H1 (cell line): ENCODE measurements at regions not wholly inside any gene's neighbourhood (a gene's known extent, or its start where the extent isn't known, plus 50 kb on each side); places are given as distances from the start of the nearest gene placed in this dataset.

ENCODE experiments used
- CTCF ChIP-seq, 3 experiments: IDR thresholded peaks; 1 replicate in 2 of 3; 2 replicates in 1 of 3; pipeline versions ENCODE4 v1.5.1 to v1.6.1; 2011; ENCODE audit warnings: low read length in 3 of 3, mild to moderate bottlenecking in 3 of 3, inconsistent platforms in 2 of 3, low read depth in 1 of 3, moderate library complexity in 1 of 3; ENCODE audit not compliant: insufficient read depth in 1 of 3; ENCODE audit errors: control extremely low read depth in 1 of 3
- EZH2 ChIP-seq: fragments of 200-600 bp; sonication (generic); IDR thresholded peaks from 2 replicates; pipeline ENCODE4 v1.7.1; 2012; ENCODE audit warnings: low read depth, mild to moderate bottlenecking, moderate library complexity, low read length, inconsistent platforms; ENCODE audit not compliant: severe bottlenecking
- HDAC2 ChIP-seq, 2 experiments: fragments of 300-600 bp in 1 of 2; sonication (generic) in 1 of 2; IDR thresholded peaks; 2 replicates each; pipeline ENCODE4 v1.6.1; 2011 to 2012; ENCODE audit warnings: low read depth in 2 of 2, low read length in 2 of 2, mild to moderate bottlenecking in 2 of 2, moderate library complexity in 2 of 2, borderline replicate concordance in 1 of 2, inconsistent platforms in 1 of 2
- JUN ChIP-seq: IDR thresholded peaks from 2 replicates; pipeline ENCODE4 v1.6.1; 2011; ENCODE audit warnings: low read depth, mild to moderate bottlenecking, improper control_type of control experiment, low read length
- MAFK ChIP-seq: IDR thresholded peaks from 2 replicates; pipeline ENCODE4 v1.6.1; 2012; ENCODE audit warnings: low read depth, mild to moderate bottlenecking, improper control_type of control experiment, low read length
- MAX ChIP-seq: IDR thresholded peaks from 2 replicates; pipeline ENCODE4 v1.6.1; 2012; ENCODE audit warnings: inconsistent platforms
- POLR2A ChIP-seq, 2 experiments: IDR thresholded peaks; 1 replicate in 1 of 2; 2 replicates in 1 of 2; pipeline ENCODE4 v1.6.1; 2011; ENCODE audit warnings: low read depth in 2 of 2, low read length in 2 of 2, mild to moderate bottlenecking in 2 of 2; ENCODE audit errors: control extremely low read depth in 1 of 2
- RFX5 ChIP-seq: IDR thresholded peaks from 2 replicates; pipeline ENCODE4 v1.6.1; 2011; ENCODE audit warnings: low read depth, low read length, improper control_type of control experiment, borderline replicate concordance
- SIN3A ChIP-seq, 2 experiments: IDR thresholded peaks in 1 of 2; conservative IDR thresholded peaks in 1 of 2; 2 replicates each; pipeline ENCODE4 v1.6.1; 2011 to 2012; ENCODE audit warnings: low read length in 2 of 2, improper control_type of control experiment in 1 of 2, low read depth in 1 of 2, mild to moderate bottlenecking in 1 of 2
- SP2 ChIP-seq: IDR thresholded peaks from 2 replicates; pipeline ENCODE4 v1.6.1; 2012; ENCODE audit warnings: mild to moderate bottlenecking, low read length, inconsistent platforms
- ZNF274 ChIP-seq: IDR thresholded peaks from 2 replicates; pipeline ENCODE4 v1.7.0; 2012; ENCODE audit warnings: low read length, borderline replicate concordance; ENCODE audit errors: extremely low read depth

- TF ChIP-seq SP2, result no peak
- TF ChIP-seq EZH2, result no peak
- TF ChIP-seq HDAC2 (IDR thresholded peaks at IDR 0.05; ENCODE audit: borderline replicate concordance in 1 of 2, low read depth in 2 of 2, low read length in 2 of 2), result no peak
- no peak for TF ChIP-seq CTCF (IDR thresholded peaks at IDR 0.05; ENCODE audit: control extremely low read depth in 1 of 3, insufficient read depth in 1 of 3, low read depth in 1 of 3, low read length in 3 of 3)
- TF ChIP-seq ZNF274, result no peak
- no peak for TF ChIP-seq POLR2A (IDR thresholded peaks at IDR 0.05; ENCODE audit: control extremely low read depth in 1 of 2, low read depth in 2 of 2, low read length in 2 of 2)
- no peak for TF ChIP-seq MAFK
- TF ChIP-seq JUN, result no peak
- TF ChIP-seq MAX, result no peak
- TF ChIP-seq SIN3A (conservative IDR thresholded peaks at IDR 0.05 in 1 of 2, IDR thresholded peaks at IDR 0.05 in 1 of 2; ENCODE audit: low read depth in 1 of 2, low read length in 2 of 2), result no peak
- TF ChIP-seq RFX5, result no peak
Observed at GRCh38 chr5:159786901-159787691, 129.2 kb upstream of the ADRA1B start.
